ENCODE measurements at regions not wholly inside any gene's neighbourhood (a gene's known extent, or its start where the extent isn't known, plus 50 kb on each side); places are given as distances from the start of the nearest gene placed in this dataset.

DNA sequence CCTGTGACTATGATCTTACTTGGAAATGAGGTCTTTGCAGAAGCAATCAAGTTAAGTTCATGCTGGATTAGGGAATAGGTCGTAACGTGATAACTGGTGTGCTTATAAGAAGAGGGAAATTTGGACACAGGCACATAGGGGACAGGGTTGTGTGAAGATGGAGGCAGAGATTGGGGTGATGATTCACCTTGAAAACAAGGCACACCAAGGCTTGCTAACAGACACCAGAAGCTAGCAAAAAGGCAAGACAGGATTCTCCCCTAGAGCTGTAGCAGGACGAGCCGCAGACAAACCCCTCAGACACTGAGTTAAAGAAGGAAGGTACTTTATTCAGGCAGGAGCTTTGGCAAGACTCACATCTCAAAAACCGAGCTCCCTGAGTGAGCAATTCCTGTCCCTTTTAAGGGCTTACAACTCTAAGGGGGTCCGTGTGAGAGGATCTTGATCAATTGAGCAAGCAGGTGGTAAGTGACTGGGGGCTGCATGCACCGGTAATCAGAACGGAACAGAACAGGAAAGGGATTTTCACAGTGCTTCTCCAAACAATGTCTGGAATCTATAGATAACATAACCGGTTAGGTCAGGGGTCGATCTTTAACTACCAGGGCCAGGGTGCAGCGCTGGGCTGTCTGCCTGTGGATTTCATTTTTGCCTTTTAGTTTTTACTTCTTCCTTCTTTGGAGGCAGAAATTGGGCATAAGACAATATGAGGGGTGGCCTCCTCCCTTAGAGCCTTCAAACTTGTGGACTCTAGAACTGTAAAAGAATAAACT is 57.5 kb upstream of the S1PR3 start:
- no peak for DNase-seq (ENCODE audit: extremely low spot score)
- ChIA-PET CTCF (no interaction called here), POLR2A (no interaction called here)
- TF ChIP-seq, protein P1, sequence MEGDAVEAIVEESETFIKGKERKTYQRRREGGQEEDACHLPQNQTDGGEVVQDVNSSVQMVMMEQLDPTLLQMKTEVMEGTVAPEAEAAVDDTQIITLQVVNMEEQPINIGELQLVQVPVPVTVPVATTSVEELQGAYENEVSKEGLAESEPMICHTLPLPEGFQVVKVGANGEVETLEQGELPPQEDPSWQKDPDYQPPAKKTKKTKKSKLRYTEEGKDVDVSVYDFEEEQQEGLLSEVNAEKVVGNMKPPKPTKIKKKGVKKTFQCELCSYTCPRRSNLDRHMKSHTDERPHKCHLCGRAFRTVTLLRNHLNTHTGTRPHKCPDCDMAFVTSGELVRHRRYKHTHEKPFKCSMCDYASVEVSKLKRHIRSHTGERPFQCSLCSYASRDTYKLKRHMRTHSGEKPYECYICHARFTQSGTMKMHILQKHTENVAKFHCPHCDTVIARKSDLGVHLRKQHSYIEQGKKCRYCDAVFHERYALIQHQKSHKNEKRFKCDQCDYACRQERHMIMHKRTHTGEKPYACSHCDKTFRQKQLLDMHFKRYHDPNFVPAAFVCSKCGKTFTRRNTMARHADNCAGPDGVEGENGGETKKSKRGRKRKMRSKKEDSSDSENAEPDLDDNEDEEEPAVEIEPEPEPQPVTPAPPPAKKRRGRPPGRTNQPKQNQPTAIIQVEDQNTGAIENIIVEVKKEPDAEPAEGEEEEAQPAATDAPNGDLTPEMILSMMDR (IDR thresholded peaks at IDR 0.05; ENCODE audit: control extremely low read depth, extremely low read depth, low read depth, missing control alignments), result no peak

DNA sequence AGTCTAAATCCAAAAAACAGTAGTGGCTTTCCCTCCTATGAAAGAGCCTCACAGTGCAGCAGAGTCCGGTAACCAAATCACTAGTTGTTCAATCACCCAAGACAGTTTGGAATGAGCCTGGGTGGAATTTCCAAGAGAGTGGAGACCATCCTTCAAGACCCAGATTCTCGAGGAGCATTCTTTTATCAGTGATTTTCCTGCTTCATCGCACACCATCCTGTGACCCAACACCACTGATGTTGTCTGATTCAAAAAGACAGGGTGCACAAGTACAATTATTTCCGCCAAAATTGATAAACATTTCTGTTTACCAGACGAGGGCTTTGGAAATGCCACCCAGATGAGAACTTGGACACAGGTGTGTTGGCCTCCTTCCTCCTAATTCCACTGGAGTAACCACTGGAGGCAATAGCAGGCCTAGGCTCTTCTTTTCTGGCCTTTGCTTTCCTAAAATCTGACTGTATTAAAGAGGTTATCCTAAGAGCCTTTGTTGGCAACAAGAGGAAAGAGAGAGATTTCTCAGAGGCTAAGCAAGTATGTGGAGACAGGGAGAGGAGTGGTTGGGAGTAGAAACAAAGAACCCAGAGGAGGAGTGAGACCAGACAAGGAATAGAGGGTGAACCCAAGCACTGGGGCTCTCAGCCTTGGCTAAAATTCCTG is 56.3 kb upstream of the S1PR3 start:
- no peak for DNase-seq (ENCODE audit: extremely low spot score)
- ChIA-PET POLR2A (no interaction called here), CTCF (no interaction called here)
- TF ChIP-seq, protein P1 (IDR thresholded peaks at IDR 0.05; ENCODE audit: control extremely low read depth, extremely low read depth, low read depth, missing control alignments), result no peak

DNA sequence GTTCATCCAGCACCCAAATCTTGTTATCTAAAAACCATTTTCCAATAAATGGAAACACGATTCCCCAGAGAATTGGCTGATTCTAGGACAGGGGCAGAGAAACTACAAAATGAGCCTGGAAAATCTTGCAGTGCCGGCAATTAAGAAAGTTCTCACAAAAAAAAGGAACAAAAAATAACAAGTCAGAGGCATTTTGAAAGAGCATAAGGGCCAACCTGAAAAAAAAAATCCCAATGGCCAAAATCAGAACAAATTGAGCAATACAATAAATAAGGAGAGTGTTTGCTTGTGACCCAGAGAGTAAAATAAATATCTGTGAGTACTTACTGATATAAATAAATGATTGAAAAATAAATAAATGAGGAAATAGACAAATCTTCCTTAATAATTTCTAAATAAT is 55.1 kb upstream of the S1PR3 start:
- POLR2A ChIA-PET, result no interaction called here
- CTCF ChIA-PET, result no interaction called here
- no peak for DNase-seq (ENCODE audit: extremely low spot score)
- TF ChIP-seq, protein P1 (IDR thresholded peaks at IDR 0.05; ENCODE audit: control extremely low read depth, extremely low read depth, low read depth, missing control alignments), result no peak

- ChIA-PET CTCF (no interaction called here), POLR2A (no interaction called here)
- TF ChIP-seq, protein P1 (IDR thresholded peaks at IDR 0.05; ENCODE audit: control extremely low read depth, extremely low read depth, low read depth, missing control alignments), result no peak
- no peak for DNase-seq (ENCODE audit: extremely low spot score)
Observed at GRCh38 chr9:88936668-88937067, 54.6 kb upstream of the S1PR3 start.

DNA sequence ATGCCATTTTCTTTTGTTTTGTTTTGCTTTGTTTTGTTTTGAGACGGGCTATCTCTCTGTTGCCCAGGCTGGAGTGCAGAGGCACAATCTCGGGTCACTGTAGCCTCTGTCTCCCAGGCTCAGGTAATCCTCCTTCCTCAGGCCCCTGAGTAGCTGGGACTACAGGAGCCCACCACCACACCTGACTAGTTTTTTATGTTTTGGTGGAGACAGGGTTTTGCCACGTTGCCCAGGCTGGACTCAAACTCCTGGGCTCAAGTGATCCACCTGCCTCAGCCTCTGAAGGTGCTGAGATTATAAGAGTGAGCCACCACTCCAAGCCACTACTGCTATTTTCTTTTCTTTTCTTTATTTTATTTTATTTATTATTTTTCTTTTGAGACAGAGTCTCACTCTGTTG is 54.0 kb upstream of the S1PR3 start:
- CTCF ChIA-PET, result no interaction called here
- POLR2A ChIA-PET, result no interaction called here
- no peak for DNase-seq (ENCODE audit: extremely low spot score)
- TF ChIP-seq, protein P1 (IDR thresholded peaks at IDR 0.05; ENCODE audit: control extremely low read depth, extremely low read depth, low read depth, missing control alignments), result no peak

- TF ChIP-seq, protein P1 (IDR thresholded peaks at IDR 0.05; ENCODE audit: control extremely low read depth, extremely low read depth, low read depth, missing control alignments), result no peak
- no peak for DNase-seq (ENCODE audit: extremely low spot score)
- CTCF ChIA-PET, result no interaction called here
Observed at GRCh38 chr9:88938189-88938588, 53.1 kb upstream of the S1PR3 start.

More at GRCh38 chr9:88938189-88938588, 53.1 kb upstream of the S1PR3 start:
- POLR2A ChIA-PET, result no interaction called here

All from GM10248 (cell line).